Upper lobe of left lung (tissue), 6 donors: ENCODE measurements at regions not wholly inside any gene's neighbourhood (a gene's known extent, or its start where the extent isn't known, plus 50 kb on each side); places are given as distances from the start of the nearest gene placed in this dataset.

Experiments used
- ATAC-seq, 2 donors: fragments of 200-7000 bp; cut with Tn5 transposase; one replicate each; pipeline ENCODE4 v1.9.1; 2022; ENCODE audit warnings: mild to moderate bottlenecking in 2 of 2, moderate library complexity in 2 of 2; ENCODE audit not compliant: low FRiP score in 2 of 2
- DNase-seq, 2 donors: peaks; one replicate each; pipeline ENCODE4 v3.0.0-alpha.2; 2019 to 2020
- H3K27ac ChIP-seq, 4 donors: fragments of 200-600 bp; sonication (generic); one replicate each; pipeline ENCODE4 v1.5.1; 2016 to 2019
- H3K27me3 ChIP-seq, 4 donors: fragments of 200-600 bp; sonication (generic); one replicate each; pipeline ENCODE4 v1.5.1; 2017 to 2019
- H3K36me3 ChIP-seq, 4 donors: fragments of 200-600 bp; sonication (generic); one replicate each; pipeline ENCODE4 v1.5.1; 2016 to 2019
- H3K4me1 ChIP-seq, 4 donors: fragments of 200-600 bp; sonication (generic); one replicate each; pipeline ENCODE4 v1.5.1; 2018 to 2019
- H3K4me3 ChIP-seq, 4 donors: fragments of 200-600 bp; sonication (generic); one replicate each; pipeline ENCODE4 v1.5.1; 2017 to 2019; ENCODE audit warnings: mild to moderate bottlenecking in 2 of 4, moderate library complexity in 1 of 4
- H3K9me3 ChIP-seq, 4 donors: fragments of 200-600 bp; sonication (generic); one replicate each; pipeline ENCODE4 v1.5.1; 2018 to 2019
- CTCF ChIP-seq, 6 experiments: fragments of 450-650 bp in 4 of 6; fragments of 200-600 bp in 2 of 6; sonication (generic) in 2 of 6; IDR thresholded peaks; one replicate each; pipeline ENCODE4 v1.5.1; 2016 to 2019; ENCODE audit warnings: antibody characterized with exemption in 6 of 6
- EP300 ChIP-seq, 4 donors: sonication (generic); formaldehyde crosslinking; IDR thresholded peaks; one replicate each; pipeline ENCODE4 v1.5.1; 2017; ENCODE audit warnings: antibody characterized with exemption in 4 of 4, control low read depth in 2 of 4
- POLR2A ChIP-seq, 4 donors: fragments of 450-650 bp; IDR thresholded peaks; one replicate each; pipeline ENCODE4 v1.5.1; 2016 to 2017; ENCODE audit warnings: antibody characterized with exemption in 4 of 4, mild to moderate bottlenecking in 2 of 4
- POLR2AphosphoS5 ChIP-seq, 2 donors: sonication (generic); formaldehyde crosslinking; IDR thresholded peaks; one replicate each; pipeline ENCODE4 v1.5.1; 2017; ENCODE audit warnings: antibody characterized with exemption in 2 of 2
- WGBS, 2 donors: methylation state at CpG; one replicate each; pipeline ENCODE4 v1.1.5; 2017 to 2018; 5-methylcytosine and 5-hydroxymethylcytosine counted together
- donor health status: DM: no; HTN: no; CAD: no; lungs with moderate emphysema.
- donor health status: DM: no; HTN: yes; CAD: no; lungs with severe emphysema.

GRCh38 chr13:37484056-37484455, 114.5 kb downstream of the POSTN start:
- DNase-seq = no peak
- WGBS, 2 donors = 66 to 77% methylated on average over 2 of the region's 2 CpGs
- no peaks in the 10 kb centered on the region for H3K27me3 ChIP-seq
- no peaks in the 10 kb centered on the region for H3K9me3 ChIP-seq
- H3K4me3 ChIP-seq = no peak overlapping the region
- ATAC-seq = no peak
- H3K36me3 ChIP-seq = no peaks in the 10 kb centered on the region
- H3K27ac ChIP-seq = no peak overlapping the region
- no peak for TF ChIP-seq POLR2AphosphoS5 (IDR thresholded peaks at IDR 0.05)
- no peaks in the 10 kb centered on the region for H3K4me1 ChIP-seq

GRCh38 chr13:37482331-37482730, 116.2 kb downstream of the POSTN start:
- Histone ChIP-seq H3K36me3 (no peaks in the 10 kb centered on the region), H3K27me3 (no peaks in the 10 kb centered on the region), H3K4me1 (no peaks in the 10 kb centered on the region), H3K9me3 (no peaks in the 10 kb centered on the region), H3K4me3 (no peak overlapping the region), H3K27ac (no peak overlapping the region)
- 86 to 96% methylated on average over 2 of the region's 2 CpGs for WGBS, 2 donors
- DNase-seq (no peak), ATAC-seq (no peak)
- no peak for TF ChIP-seq POLR2A (IDR thresholded peaks at IDR 0.05)
- no peak for TF ChIP-seq POLR2AphosphoS5 (IDR thresholded peaks at IDR 0.05)
- TF ChIP-seq EP300 (IDR thresholded peaks at IDR 0.05) = no peak
- no peak for TF ChIP-seq CTCF (IDR thresholded peaks at IDR 0.05)

- no peak overlapping the region for H3K4me3 ChIP-seq
- no peaks in the 10 kb centered on the region for H3K9me3 ChIP-seq
- no peak for ATAC-seq
- DNase-seq = no peak
- TF ChIP-seq POLR2A (IDR thresholded peaks at IDR 0.05) (no peak), POLR2AphosphoS5 (IDR thresholded peaks at IDR 0.05) (no peak), EP300 (IDR thresholded peaks at IDR 0.05) (no peak)
- H3K27me3 ChIP-seq = no peaks in the 10 kb centered on the region
- H3K36me3 ChIP-seq = no peaks in the 10 kb centered on the region
- no peak overlapping the region for H3K27ac ChIP-seq
- WGBS, 2 donors = 46 to 56% methylated on average over 1 of the region's 1 CpG
- no peaks in the 10 kb centered on the region for H3K4me1 ChIP-seq
Measured at GRCh38 chr13:37481885-37482227, 116.7 kb downstream of the POSTN start.

GRCh38 chr13:37481011-37481884, 117.3 kb downstream of the POSTN start:
- ATAC-seq (peak in 1 of 2 donors; percentile 62), DNase-seq (no peak)
- Histone ChIP-seq H3K4me1 (no peaks in the 10 kb centered on the region), H3K9me3 (no peaks in the 10 kb centered on the region), H3K4me3 (no peak overlapping the region), H3K27ac (no peak overlapping the region), H3K27me3 (no peaks in the 10 kb centered on the region), H3K36me3 (no peaks in the 10 kb centered on the region)
- 72 to 82% methylated on average over 7 of the region's 7 CpGs for WGBS, 2 donors
- TF ChIP-seq POLR2A (IDR thresholded peaks at IDR 0.05) = no peak
- TF ChIP-seq EP300 (IDR thresholded peaks at IDR 0.05) = no peak
- no peak for TF ChIP-seq POLR2AphosphoS5 (IDR thresholded peaks at IDR 0.05)
- no peak for TF ChIP-seq CTCF (IDR thresholded peaks at IDR 0.05)

GRCh38 chr13:37479916-37480315, 118.7 kb downstream of the POSTN start:
- H3K27me3 ChIP-seq = no peaks in the 10 kb centered on the region
- no peak for TF ChIP-seq POLR2AphosphoS5 (IDR thresholded peaks at IDR 0.05)
- no peak for TF ChIP-seq CTCF (IDR thresholded peaks at IDR 0.05)
- TF ChIP-seq EP300 (IDR thresholded peaks at IDR 0.05) = no peak
- TF ChIP-seq POLR2A (IDR thresholded peaks at IDR 0.05) = no peak
- H3K27ac ChIP-seq = no peak overlapping the region
- ATAC-seq (no peak), DNase-seq (no peak)
- no peaks in the 10 kb centered on the region for H3K36me3 ChIP-seq
- no peak overlapping the region for H3K4me3 ChIP-seq
- no peaks in the 10 kb centered on the region for H3K4me1 ChIP-seq
- no peaks in the 10 kb centered on the region for H3K9me3 ChIP-seq
- 55 to 74% methylated on average over 1 of the region's 1 CpG for WGBS, 2 donors

GRCh38 chr13:37476874-37477273, 121.7 kb downstream of the POSTN start:
- Histone ChIP-seq H3K4me3 (no peak overlapping the region), H3K27me3 (no peaks in the 10 kb centered on the region), H3K4me1 (no peaks in the 10 kb centered on the region), H3K9me3 (no peaks in the 10 kb centered on the region), H3K27ac (no peak overlapping the region), H3K36me3 (no peaks in the 10 kb centered on the region)
- TF ChIP-seq POLR2AphosphoS5 (IDR thresholded peaks at IDR 0.05) (no peak), POLR2A (IDR thresholded peaks at IDR 0.05) (no peak), CTCF (IDR thresholded peaks at IDR 0.05) (no peak), EP300 (IDR thresholded peaks at IDR 0.05) (no peak)
- DNase-seq (no peak), ATAC-seq (no peak)
- 61 to 77% methylated on average over 4 of the region's 4 CpGs for WGBS, 2 donors
